Left ventricle myocardium inferior (tissue), 1 donor: ENCODE measurements at regions not wholly inside any gene's neighbourhood (a gene's known extent, or its start where the extent isn't known, plus 50 kb on each side); places are given as distances from the start of the nearest gene placed in this dataset.

Experiments used
- DNase-seq: peaks from one replicate; pipeline ENCODE4 v3.0.0-alpha.2; 2020
- H3K27ac ChIP-seq: fragments of 200-600 bp; replicated peaks from 2 replicates; pipeline ENCODE4 v1.8.0; 2021
- H3K27me3 ChIP-seq: fragments of 200-600 bp; 2 replicates; pipeline ENCODE4 v1.8.0; 2021; ENCODE audit warnings: low read depth
- H3K36me3 ChIP-seq: fragments of 200-600 bp; 2 replicates; pipeline ENCODE4 v1.8.0; 2021
- H3K4me1 ChIP-seq: fragments of 200-600 bp; 2 replicates; pipeline ENCODE4 v1.8.0; 2021
- H3K4me3 ChIP-seq: fragments of 200-600 bp; 2 replicates; pipeline ENCODE4 v1.8.0; 2021; ENCODE audit warnings: mild to moderate bottlenecking, moderate library complexity
- H3K9me3 ChIP-seq: fragments of 200-600 bp; replicated peaks from 2 replicates; pipeline ENCODE4 v1.8.0; 2021
- CTCF ChIP-seq: fragments of 200-600 bp; IDR thresholded peaks from 2 replicates; pipeline ENCODE4 v1.8.0; 2021; ENCODE audit warnings: antibody characterized with exemption, mild to moderate bottlenecking, borderline replicate concordance
- intact Hi-C: fragments of 100-400 bp; cut with micrococcal nuclease; formaldehyde crosslinking; loops from one replicate; pipeline ENCODE4 v1.11.0; 2022
- donor health status: DM: no; HTN: yes; CAD: no; lungs with severe emphysema.

GRCh38 chr10:132485391-132485790 lies 52.2 kb upstream of the INPP5A start:
- no peaks in the 10 kb centered on the region for H3K4me1 ChIP-seq
- no peaks in the 10 kb centered on the region for H3K36me3 ChIP-seq
- no peak for TF ChIP-seq CTCF
- no peak for DNase-seq
- H3K4me3 ChIP-seq: no peak overlapping the region
- H3K9me3 ChIP-seq: no peaks in the 10 kb centered on the region
- no peaks in the 10 kb centered on the region for H3K27me3 ChIP-seq
- intact Hi-C loops: no loop called here
- no peak overlapping the region for H3K27ac ChIP-seq

- Histone ChIP-seq H3K27me3 (no peaks in the 10 kb centered on the region), H3K9me3 (no peaks in the 10 kb centered on the region), H3K4me1 (no peaks in the 10 kb centered on the region), H3K27ac (no peak overlapping the region), H3K36me3 (no peaks in the 10 kb centered on the region), H3K4me3 (no peak overlapping the region)
- intact Hi-C loops: no loop called here
- no peak for TF ChIP-seq CTCF
- DNase-seq: no peak
These were observed 51.0 kb upstream of the INPP5A start for GRCh38 chr10:132486539-132487121.

- Histone ChIP-seq H3K27me3 (no peaks in the 10 kb centered on the region), H3K4me3 (no peak overlapping the region), H3K9me3 (no peaks in the 10 kb centered on the region), H3K36me3 (no peaks in the 10 kb centered on the region), H3K27ac (no peak overlapping the region), H3K4me1 (no peaks in the 10 kb centered on the region)
- intact Hi-C loops: no loop called here
- no peak for TF ChIP-seq CTCF
- DNase-seq: no peak
These were observed 50.1 kb upstream of the INPP5A start for GRCh38 chr10:132487241-132488135.
